GM18517 (cell line): ENCODE measurements at regions not wholly inside any gene's neighbourhood (a gene's known extent, or its start where the extent isn't known, plus 50 kb on each side); places are given as distances from the start of the nearest gene placed in this dataset.

Source experiments
- ATAC-seq: cut with Tn5 transposase; IDR thresholded peaks from one replicate; pipeline ENCODE4 v1.9.1; 2021; ENCODE audit warnings: mild to moderate bottlenecking, moderate library complexity; ENCODE audit not compliant: unreplicated experiment

DNA sequence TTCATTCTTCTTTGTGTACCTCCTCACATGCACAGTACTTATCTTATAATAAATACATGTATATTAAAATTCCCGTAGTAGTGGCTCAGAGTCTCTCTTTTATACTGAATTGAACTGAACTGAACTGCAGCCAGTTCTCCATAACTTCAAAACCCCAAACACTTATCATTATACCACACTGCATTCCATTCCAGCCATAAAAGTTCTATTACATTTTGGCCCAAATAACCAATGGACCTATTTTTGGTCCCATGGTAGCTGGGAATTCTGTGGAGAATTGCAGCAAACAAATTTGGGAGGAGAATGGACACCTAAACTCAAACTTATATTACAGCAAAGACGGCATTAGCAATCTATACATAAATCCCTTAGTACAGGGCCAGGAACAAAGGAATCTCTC lies 86.6 kb upstream of the C1orf87 start:
- ATAC-seq, result no peak

DNA sequence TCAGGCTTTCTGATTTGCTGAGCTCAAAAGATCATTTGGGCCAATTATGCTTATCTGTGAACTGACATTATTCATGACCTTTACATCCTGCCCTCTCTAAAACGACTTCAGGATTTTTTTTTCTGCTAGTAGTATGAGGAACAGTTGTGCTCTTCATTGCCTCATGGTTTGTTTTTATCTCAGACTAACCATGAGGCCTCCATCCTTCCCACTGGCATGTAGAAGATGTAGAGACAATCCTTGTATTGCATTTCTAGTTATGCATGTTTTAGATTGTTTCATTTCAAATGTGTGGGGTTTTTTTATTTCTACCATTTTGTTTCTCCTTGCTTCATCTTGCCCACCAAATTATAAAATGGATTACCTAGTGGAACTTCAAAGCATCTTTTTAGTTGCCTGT lies 82.8 kb upstream of the C1orf87 start:
- no peak for ATAC-seq

- no peak for ATAC-seq
Measured at GRCh38 chr1:60153961-60154360, 80.4 kb upstream of the C1orf87 start.

- ATAC-seq, result no peak
Measured at GRCh38 chr1:60152891-60153290, 79.3 kb upstream of the C1orf87 start.

DNA sequence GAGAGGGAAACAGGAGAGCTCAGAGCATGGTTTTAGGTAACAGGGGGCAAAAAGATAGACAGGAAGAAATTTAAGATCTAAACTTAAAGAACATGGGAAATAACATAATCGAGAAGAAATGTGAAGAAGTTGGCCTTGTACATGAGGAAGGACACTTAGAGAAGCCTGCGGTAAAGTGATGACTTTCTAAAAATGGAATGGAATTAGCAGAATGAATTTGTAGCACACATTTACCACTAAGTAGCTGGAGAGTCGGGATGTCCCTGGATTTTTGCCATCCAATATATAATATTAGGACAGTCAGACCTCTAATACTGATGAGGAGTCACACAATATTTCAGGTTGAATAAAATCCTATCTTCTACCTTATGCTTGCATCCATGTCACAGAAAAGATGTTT lies 77.7 kb upstream of the C1orf87 start:
- no peak for ATAC-seq

- ATAC-seq, result no peak
Measured at GRCh38 chr1:60149251-60149650, 75.7 kb upstream of the C1orf87 start.

DNA sequence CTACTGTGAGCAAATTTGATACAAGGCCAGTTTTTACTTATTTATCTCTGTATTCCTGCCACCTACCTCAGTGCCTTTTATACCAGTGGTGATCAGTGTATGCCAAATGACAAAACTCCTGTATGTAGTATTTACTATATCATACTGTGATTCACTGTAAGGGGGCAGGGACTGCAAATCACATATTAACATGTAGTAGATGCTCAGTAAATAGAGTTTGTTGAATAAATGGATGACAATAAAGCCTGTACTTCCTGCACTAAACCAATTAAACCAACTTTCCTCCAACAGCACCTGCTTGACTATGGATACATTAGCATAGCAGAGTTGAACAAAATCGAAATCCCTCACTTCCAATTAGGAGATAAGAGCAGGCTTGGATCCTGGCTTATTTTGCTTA lies 73.3 kb upstream of the C1orf87 start:
- ATAC-seq, result no peak

DNA sequence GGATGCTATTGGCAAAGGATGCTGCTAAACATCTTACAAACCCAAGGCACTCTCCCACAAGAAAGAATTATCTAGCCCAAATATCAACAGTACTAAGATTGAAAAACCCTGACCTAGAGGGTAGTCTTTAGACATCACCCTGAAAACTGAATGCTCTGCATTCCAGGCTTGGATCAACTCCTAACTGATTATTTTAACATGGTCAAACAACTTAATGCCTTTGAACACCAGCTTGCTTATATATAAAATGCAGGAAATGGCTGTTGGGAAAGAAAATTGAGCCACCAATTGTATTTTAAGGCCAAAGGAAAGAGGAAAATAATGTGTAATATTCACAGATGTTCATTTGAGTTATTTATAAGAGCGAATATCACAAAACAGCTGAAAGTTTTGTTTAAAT lies 72.2 kb upstream of the C1orf87 start:
- ATAC-seq, result no peak

DNA sequence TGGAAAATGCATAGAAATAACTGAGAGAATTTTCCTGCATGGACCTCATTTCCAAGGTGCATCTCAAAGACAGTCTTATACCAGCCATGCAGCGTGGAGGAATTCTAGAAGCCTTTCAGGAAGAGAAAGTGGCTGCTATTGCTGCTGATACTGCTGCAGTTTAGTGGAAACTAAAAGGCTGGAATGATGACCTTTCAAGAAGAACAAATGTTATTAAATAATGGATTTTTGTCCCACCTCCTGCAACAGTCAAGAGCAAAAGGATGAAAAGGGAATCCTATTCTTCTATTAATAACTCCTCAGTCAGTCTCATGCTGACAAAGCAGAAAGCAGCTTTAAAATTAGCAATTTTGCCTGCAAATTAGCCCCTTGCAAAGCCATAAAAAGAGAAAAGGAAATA lies 68.2 kb upstream of the C1orf87 start:
- ATAC-seq, result no peak

DNA sequence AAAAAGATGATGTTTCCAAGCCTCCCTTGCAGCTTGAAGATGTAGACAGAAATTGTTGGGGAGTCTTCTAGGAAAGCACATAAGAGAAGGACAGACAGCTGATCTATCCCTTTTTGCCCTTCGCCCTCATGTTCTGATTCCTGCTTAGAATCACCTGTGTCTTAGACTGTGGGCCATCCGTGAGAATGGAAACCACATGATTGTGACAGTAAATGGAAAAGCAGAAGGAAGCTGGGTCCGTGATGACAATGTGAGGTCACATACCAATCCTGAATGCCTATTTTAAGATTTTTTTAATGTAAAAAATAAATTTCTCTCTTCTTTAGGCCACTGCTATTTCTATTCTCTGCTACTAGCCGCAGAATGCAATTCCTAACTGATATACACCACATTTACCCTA lies 67.7 kb upstream of the C1orf87 start:
- no peak for ATAC-seq

DNA sequence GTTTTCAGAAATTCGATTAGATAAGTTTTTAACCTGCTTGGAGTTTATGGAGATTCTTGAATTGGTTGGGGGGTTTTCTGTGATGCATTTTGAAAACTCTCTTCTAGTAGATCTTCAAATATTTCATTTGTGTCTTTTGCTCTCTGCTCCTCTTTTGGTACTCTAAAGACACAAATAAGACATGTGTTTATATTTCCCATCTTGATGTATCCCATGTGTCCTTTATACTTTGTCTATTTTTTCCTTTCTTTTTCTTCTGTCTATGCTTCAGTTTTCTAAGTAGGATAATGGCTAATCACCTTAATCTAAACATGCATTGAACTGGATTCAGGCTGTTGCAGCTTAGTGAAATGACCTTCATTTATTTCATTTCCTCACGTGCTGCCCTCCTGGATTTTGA lies 63.8 kb upstream of the C1orf87 start:
- ATAC-seq, result no peak

DNA sequence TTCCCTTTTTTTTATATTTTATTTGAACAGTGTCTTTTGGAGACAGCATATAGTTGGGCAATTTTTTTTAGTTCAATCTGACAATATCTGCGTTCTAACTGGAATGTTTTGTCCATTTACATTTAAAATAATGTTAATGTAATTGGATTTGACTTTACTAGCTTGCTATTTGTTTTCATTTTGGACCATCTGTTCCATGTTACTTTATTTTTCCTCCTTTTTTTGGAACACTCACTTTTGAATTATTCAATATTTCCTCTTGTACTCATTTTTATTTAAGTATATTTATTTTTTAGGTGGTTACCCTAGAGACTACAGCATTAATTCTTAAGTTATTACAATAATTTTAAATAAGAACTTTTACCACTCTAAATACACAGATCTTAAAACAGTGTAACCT lies 62.8 kb upstream of the C1orf87 start:
- ATAC-seq, result no peak

GRCh38 chr1:60134716-60135115 lies 61.1 kb upstream of the C1orf87 start:
- no peak for ATAC-seq

DNA sequence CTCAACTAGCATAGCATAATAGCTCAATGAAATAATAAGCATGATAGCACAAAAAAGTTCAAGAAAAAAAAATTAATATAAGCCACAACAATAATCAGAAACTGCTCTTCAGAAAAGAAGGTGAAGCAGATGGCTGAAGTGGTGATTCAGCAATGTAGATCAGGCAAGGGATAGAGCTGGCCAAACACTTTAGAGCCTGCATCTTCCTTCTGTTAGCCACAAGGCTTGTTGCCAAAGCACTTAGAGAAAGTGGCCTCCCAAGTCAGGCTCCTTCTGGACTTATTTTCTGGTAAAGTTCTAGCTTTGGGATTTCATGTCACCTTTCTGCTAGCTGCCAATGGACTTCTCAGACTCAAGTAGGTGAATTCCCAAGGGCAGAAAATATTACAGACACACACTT lies 60.3 kb upstream of the C1orf87 start:
- no peak for ATAC-seq

- ATAC-seq, result no peak
Measured at GRCh38 chr1:60133000-60133673, 59.6 kb upstream of the C1orf87 start.

- ATAC-seq, result no peak
Measured at GRCh38 chr1:60132108-60132507, 58.5 kb upstream of the C1orf87 start.

DNA sequence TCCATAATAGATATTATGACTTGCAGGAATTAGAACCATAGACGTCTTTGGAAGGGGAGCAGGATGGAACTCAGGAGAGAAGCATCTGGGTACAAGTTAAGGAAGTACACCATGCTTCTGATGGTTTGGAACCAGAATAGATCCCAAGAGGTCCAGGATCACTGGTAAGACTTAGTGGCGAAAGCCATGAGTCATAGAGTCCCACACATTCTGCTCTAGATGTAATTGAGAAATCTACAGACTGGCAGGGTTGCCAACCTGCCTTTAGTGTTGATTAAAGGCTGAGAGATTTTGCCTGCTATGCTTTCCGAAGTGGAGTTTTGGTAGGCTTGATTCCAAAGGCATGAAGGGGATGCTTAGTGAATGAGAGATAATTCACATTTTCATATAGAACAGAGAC lies 57.1 kb upstream of the C1orf87 start:
- ATAC-seq, result no peak

DNA sequence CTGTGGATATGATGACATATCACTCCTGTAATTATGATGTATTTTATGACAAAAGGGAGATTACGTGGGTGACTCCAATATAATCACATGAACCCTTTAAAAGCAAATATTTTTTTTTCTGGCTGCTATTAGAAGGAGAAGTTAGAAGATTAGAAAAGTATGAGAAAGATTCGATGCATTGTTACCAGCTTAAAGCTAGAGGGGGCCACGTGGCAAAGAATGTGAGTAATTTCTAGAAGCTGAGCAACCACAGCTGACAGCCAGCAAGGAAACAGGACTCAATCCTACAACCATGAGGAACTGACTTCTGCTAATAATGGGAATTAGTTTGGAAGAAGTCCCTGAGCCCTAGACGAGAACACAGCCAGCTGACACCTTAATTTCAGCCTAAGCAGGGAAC lies 56.3 kb upstream of the C1orf87 start:
- no peak for ATAC-seq

- no peak for ATAC-seq
Measured at GRCh38 chr1:60126723-60127122, 53.2 kb upstream of the C1orf87 start.
